SK-N-SH treated with all-trans-retinoic acid at 6 μM for 48 hours (cell line): ENCODE measurements at regions not wholly inside any gene's neighbourhood (a gene's known extent, or its start where the extent isn't known, plus 50 kb on each side); places are given as distances from the start of the nearest gene placed in this dataset.

ENCODE experiments used
- ATAC-seq: fragments of 200-7000 bp; cut with Tn5 transposase; 3 replicates; pipeline ENCODE4 v1.9.1; 2020; ENCODE audit warnings: mild to moderate bottlenecking, moderate library complexity
- ARNTL ChIP-seq: fragments of 450-650 bp; formaldehyde crosslinking; IDR thresholded peaks from 2 replicates; pipeline ENCODE4 v1.5.0; 2020; ENCODE audit warnings: low read depth, mild to moderate bottlenecking, moderate library complexity, borderline replicate concordance
- BACH2 ChIP-seq: fragments of 250-450 bp; sonication (Bioruptor Pico); IDR thresholded peaks from 2 replicates; pipeline ENCODE4 v1.9.0; 2021; ENCODE audit warnings: mild to moderate bottlenecking, borderline replicate concordance
- CREB5 ChIP-seq: fragments of 250-450 bp; sonication (Bioruptor Pico); IDR thresholded peaks from 2 replicates; pipeline ENCODE4 v1.5.1; 2020; ENCODE audit warnings: low read depth, mild to moderate bottlenecking, moderate library complexity
- CSRNP3 ChIP-seq: fragments of 250-450 bp; sonication (Bioruptor Pico); IDR thresholded peaks from 2 replicates; pipeline ENCODE4 v1.5.1; 2021; ENCODE audit warnings: mild to moderate bottlenecking, moderate library complexity
- ESRRG ChIP-seq: fragments of 250-450 bp; sonication (Bioruptor Pico); IDR thresholded peaks from 2 replicates; pipeline ENCODE4 v1.6.1; 2021; ENCODE audit warnings: mild to moderate bottlenecking
- GLIS3 ChIP-seq: fragments of 250-450 bp; sonication (Bioruptor Pico); IDR thresholded peaks from 2 replicates; pipeline ENCODE4 v1.5.0; 2020; ENCODE audit warnings: mild to moderate bottlenecking, moderate library complexity
- ISL1 ChIP-seq: fragments of 250-450 bp; sonication (Bioruptor Pico); IDR thresholded peaks from 2 replicates; pipeline ENCODE4 v2.1.2; 2022; ENCODE audit warnings: mild to moderate bottlenecking, moderate library complexity
- OSR1 ChIP-seq: fragments of 250-450 bp; sonication (Bioruptor Pico); IDR thresholded peaks from 2 replicates; pipeline ENCODE4 v1.8.0; 2022; ENCODE audit warnings: moderate library complexity, mild to moderate bottlenecking, inconsistent platforms
- PATZ1 ChIP-seq: fragments of 250-450 bp; sonication (Bioruptor Pico); IDR thresholded peaks from 2 replicates; pipeline ENCODE4 v1.8.0; 2020; ENCODE audit warnings: mild to moderate bottlenecking, moderate library complexity, borderline replicate concordance
- POU6F1 ChIP-seq: fragments of 250-450 bp; sonication (Bioruptor Pico); IDR thresholded peaks from 2 replicates; pipeline ENCODE4 v1.8.0; 2021; ENCODE audit warnings: low read depth, mild to moderate bottlenecking, moderate library complexity, borderline replicate concordance
- PPARA ChIP-seq: fragments of 250-450 bp; sonication (Bioruptor Pico); IDR thresholded peaks from 2 replicates; pipeline ENCODE4 v1.5.0; 2020; ENCODE audit warnings: mild to moderate bottlenecking, borderline replicate concordance
- RARB ChIP-seq: fragments of 250-450 bp; sonication (Bioruptor Pico); IDR thresholded peaks from 2 replicates; pipeline ENCODE4 v1.8.0; 2021; ENCODE audit warnings: mild to moderate bottlenecking, moderate library complexity
- SNAI2 ChIP-seq: fragments of 250-450 bp; sonication (Bioruptor Pico); IDR thresholded peaks from 2 replicates; pipeline ENCODE4 v1.5.0; 2020; ENCODE audit warnings: mild to moderate bottlenecking, moderate library complexity
- TCF4 ChIP-seq: fragments of 250-450 bp; sonication (Bioruptor Pico); IDR thresholded peaks from 2 replicates; pipeline ENCODE4 v1.8.0; 2021; ENCODE audit warnings: mild to moderate bottlenecking, moderate library complexity, borderline replicate concordance
- TOX ChIP-seq: fragments of 250-450 bp; sonication (Bioruptor Pico); IDR thresholded peaks from 2 replicates; pipeline ENCODE4 v1.8.0; 2021; ENCODE audit warnings: mild to moderate bottlenecking, moderate library complexity, borderline replicate concordance
- TSHZ2 ChIP-seq: fragments of 250-450 bp; sonication (Bioruptor Pico); IDR thresholded peaks from 2 replicates; pipeline ENCODE4 v1.5.0; 2020; ENCODE audit warnings: mild to moderate bottlenecking, moderate library complexity
- ZFP3 ChIP-seq: fragments of 250-450 bp; sonication (Bioruptor Pico); IDR thresholded peaks from 2 replicates; pipeline ENCODE4 v1.5.0; 2020; ENCODE audit warnings: mild to moderate bottlenecking, moderate library complexity
- ZFP30 ChIP-seq: fragments of 450-650 bp; formaldehyde crosslinking; IDR thresholded peaks from 2 replicates; pipeline ENCODE4 v1.5.0; 2022; ENCODE audit warnings: mild to moderate bottlenecking, moderate library complexity
- ZNF565 ChIP-seq: fragments of 450-650 bp; formaldehyde crosslinking; conservative IDR thresholded peaks from 2 replicates; pipeline ENCODE4 v1.5.0; 2020; ENCODE audit warnings: low read depth, mild to moderate bottlenecking, moderate library complexity
- ZNF70 ChIP-seq: fragments of 450-650 bp; formaldehyde crosslinking; IDR thresholded peaks from 2 replicates; pipeline ENCODE4 v1.5.0; 2020; ENCODE audit warnings: mild to moderate bottlenecking, moderate library complexity
- ZNF8 ChIP-seq: fragments of 450-650 bp; formaldehyde crosslinking; IDR thresholded peaks from 2 replicates; pipeline ENCODE4 v1.5.0; 2020; ENCODE audit warnings: mild to moderate bottlenecking, moderate library complexity

- TF ChIP-seq GLIS3 (CRISPR knock-in tag) (no peak), POU6F1 (CRISPR knock-in tag) (no peak), ZNF70 (CRISPR knock-in tag) (no peak), ISL1 (CRISPR knock-in tag) (no peak)
These were observed 127.2 kb upstream of the MGMT start (continued) for GRCh38 chr10:129339841-129340240.

- no peak for ATAC-seq
- TF ChIP-seq BACH2 (CRISPR knock-in tag): no peak
- no peak for TF ChIP-seq PPARA (CRISPR knock-in tag)
- TF ChIP-seq TOX (CRISPR knock-in tag): no peak
- TF ChIP-seq ISL1 (CRISPR knock-in tag): no peak
- no peak for TF ChIP-seq ZFP30 (CRISPR knock-in tag)
- no peak for TF ChIP-seq ARNTL
- TF ChIP-seq TCF4 (CRISPR knock-in tag): no peak
- no peak for TF ChIP-seq TSHZ2 (CRISPR knock-in tag)
- TF ChIP-seq RARB (CRISPR knock-in tag): no peak
- TF ChIP-seq SNAI2: no peak
- TF ChIP-seq ESRRG (CRISPR knock-in tag): no peak
- no peak for TF ChIP-seq OSR1 (CRISPR knock-in tag)
- no peak for TF ChIP-seq GLIS3 (CRISPR knock-in tag)
- TF ChIP-seq ZNF565 (CRISPR knock-in tag): no peak
- TF ChIP-seq PATZ1 (CRISPR knock-in tag): no peak
- no peak for TF ChIP-seq CSRNP3 (CRISPR knock-in tag)
- TF ChIP-seq ZFP3 (CRISPR knock-in tag): no peak
- TF ChIP-seq ZNF70 (CRISPR knock-in tag): no peak
- TF ChIP-seq CREB5: no peak
- TF ChIP-seq ZNF8 (CRISPR knock-in tag): no peak
- TF ChIP-seq, all 23 proteins: peak for 0
These were observed 126.0 kb upstream of the MGMT start for GRCh38 chr10:129341087-129341486.

- ATAC-seq: no peak
- TF ChIP-seq ZFP3 (CRISPR knock-in tag) (no peak), GLIS3 (CRISPR knock-in tag) (no peak), SNAI2 (no peak), ZNF8 (CRISPR knock-in tag) (no peak), TCF4 (CRISPR knock-in tag) (no peak), RARB (CRISPR knock-in tag) (no peak), POU6F1 (CRISPR knock-in tag) (no peak), BACH2 (CRISPR knock-in tag) (no peak), CSRNP3 (CRISPR knock-in tag) (no peak), ZNF565 (CRISPR knock-in tag) (no peak), TSHZ2 (CRISPR knock-in tag) (no peak), ZFP30 (CRISPR knock-in tag) (no peak), PPARA (CRISPR knock-in tag) (no peak), TOX (CRISPR knock-in tag) (no peak), OSR1 (CRISPR knock-in tag) (no peak), ZNF70 (CRISPR knock-in tag) (no peak)
These were observed 124.7 kb upstream of the MGMT start for GRCh38 chr10:129342385-129342784.
